ENCODE measurements at regions not wholly inside any gene's neighbourhood (a gene's known extent, or its start where the extent isn't known, plus 50 kb on each side); places are given as distances from the start of the nearest gene placed in this dataset.

DNA sequence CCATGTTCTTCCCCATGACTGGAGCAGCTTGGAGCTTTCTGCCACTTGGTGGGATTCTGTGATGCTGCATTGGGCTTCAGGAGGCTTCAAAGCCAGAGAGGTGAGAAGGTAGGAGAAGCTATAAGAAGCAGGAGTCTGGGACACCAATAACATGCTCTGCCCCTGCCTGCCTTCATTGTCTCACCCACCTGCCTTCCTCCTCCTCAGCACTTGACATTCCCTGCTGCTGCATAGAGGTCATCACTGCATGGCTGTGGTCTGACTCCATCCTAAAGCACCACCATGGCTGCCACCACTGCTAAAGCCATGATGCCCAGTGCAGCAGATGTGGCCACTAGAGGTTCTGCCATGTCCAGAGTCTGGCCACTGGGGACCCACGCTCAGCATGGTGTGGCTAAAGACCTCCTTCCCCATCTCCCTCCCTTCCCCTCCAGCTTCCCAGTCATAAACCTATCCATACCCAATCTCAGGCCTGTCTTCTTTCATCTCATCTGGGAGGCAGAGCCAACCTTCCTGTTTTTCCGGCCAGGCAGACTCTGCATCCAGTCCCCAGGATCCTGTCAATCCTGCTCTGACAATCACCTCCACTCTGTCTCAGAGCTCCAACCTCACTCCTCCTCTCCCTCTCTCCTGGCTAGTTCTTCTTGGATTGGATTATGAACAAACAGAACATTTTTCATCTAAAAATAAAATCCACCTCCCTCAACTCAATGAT lies 285.1 kb upstream of the POU3F1 start:
- H3K4me1 Mint-ChIP-seq: peaks cover 8% of the 10 kb centered on the region
- no peak for DNase-seq (ENCODE audit: low spot score)
- POLR2A ChIA-PET: no interaction called here
- H3K36me3 Mint-ChIP-seq: no peaks in the 10 kb centered on the region
- no peak overlapping the region for H3K4me3 Mint-ChIP-seq
- CTCF ChIA-PET: no interaction called here
- TF ChIP-seq JAZF1 (CRISPR knock-in tag; IDR thresholded peaks at IDR 0.05): no peak
- TF ChIP-seq MXD4 (CRISPR knock-in tag; IDR thresholded peaks at IDR 0.05; ENCODE audit: borderline replicate concordance): no peak
- no peak for TF ChIP-seq KAT7 (CRISPR knock-in tag; IDR thresholded peaks at IDR 0.05; ENCODE audit: borderline replicate concordance)
- TF ChIP-seq GTF2I (CRISPR knock-in tag; conservative IDR thresholded peaks at IDR 0.05): no peak
- TF ChIP-seq AR (CRISPR knock-in tag; IDR thresholded peaks at IDR 0.05): no peak
- no peak for TF ChIP-seq PRRX2 (CRISPR knock-in tag; IDR thresholded peaks at IDR 0.05)
- no peak for TF ChIP-seq FOXJ3 (CRISPR knock-in tag; IDR thresholded peaks at IDR 0.05; ENCODE audit: borderline replicate concordance)
- no peak for TF ChIP-seq ETV6 (CRISPR knock-in tag; IDR thresholded peaks at IDR 0.05)
- no peak for TF ChIP-seq ZNF671 (CRISPR knock-in tag; IDR thresholded peaks at IDR 0.05)
- TF ChIP-seq E2F5 (CRISPR knock-in tag; IDR thresholded peaks at IDR 0.05): no peak
- TF ChIP-seq, protein P1, sequence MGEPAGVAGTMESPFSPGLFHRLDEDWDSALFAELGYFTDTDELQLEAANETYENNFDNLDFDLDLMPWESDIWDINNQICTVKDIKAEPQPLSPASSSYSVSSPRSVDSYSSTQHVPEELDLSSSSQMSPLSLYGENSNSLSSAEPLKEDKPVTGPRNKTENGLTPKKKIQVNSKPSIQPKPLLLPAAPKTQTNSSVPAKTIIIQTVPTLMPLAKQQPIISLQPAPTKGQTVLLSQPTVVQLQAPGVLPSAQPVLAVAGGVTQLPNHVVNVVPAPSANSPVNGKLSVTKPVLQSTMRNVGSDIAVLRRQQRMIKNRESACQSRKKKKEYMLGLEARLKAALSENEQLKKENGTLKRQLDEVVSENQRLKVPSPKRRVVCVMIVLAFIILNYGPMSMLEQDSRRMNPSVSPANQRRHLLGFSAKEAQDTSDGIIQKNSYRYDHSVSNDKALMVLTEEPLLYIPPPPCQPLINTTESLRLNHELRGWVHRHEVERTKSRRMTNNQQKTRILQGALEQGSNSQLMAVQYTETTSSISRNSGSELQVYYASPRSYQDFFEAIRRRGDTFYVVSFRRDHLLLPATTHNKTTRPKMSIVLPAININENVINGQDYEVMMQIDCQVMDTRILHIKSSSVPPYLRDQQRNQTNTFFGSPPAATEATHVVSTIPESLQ (CRISPR knock-in tag; IDR thresholded peaks at IDR 0.05): no peak
- no peak for TF ChIP-seq NFE2L1 (CRISPR knock-in tag; IDR thresholded peaks at IDR 0.05)
- no peak for TF ChIP-seq IRF1 (CRISPR knock-in tag; IDR thresholded peaks at IDR 0.05)
- TF ChIP-seq, protein P2, sequence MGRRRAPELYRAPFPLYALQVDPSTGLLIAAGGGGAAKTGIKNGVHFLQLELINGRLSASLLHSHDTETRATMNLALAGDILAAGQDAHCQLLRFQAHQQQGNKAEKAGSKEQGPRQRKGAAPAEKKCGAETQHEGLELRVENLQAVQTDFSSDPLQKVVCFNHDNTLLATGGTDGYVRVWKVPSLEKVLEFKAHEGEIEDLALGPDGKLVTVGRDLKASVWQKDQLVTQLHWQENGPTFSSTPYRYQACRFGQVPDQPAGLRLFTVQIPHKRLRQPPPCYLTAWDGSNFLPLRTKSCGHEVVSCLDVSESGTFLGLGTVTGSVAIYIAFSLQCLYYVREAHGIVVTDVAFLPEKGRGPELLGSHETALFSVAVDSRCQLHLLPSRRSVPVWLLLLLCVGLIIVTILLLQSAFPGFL (CRISPR knock-in tag; IDR thresholded peaks at IDR 0.05; ENCODE audit: borderline replicate concordance): no peak
- no peak for TF ChIP-seq ATF2 (CRISPR knock-in tag; IDR thresholded peaks at IDR 0.05; ENCODE audit: borderline replicate concordance, low read depth)
- ATAC-seq: no peak
- H3K27me3 Mint-ChIP-seq (ENCODE audit: low read depth): no peaks in the 10 kb centered on the region; the same call in 1 of the 2 replicates
- H3K27ac Mint-ChIP-seq: no peak overlapping the region
- peaks cover 10% of the 10 kb centered on the region; the same call in 1 of the 2 replicates for H3K9me3 Mint-ChIP-seq

- ATAC-seq: no peak
- no peaks in the 10 kb centered on the region; the same call in 1 of the 2 replicates for H3K27me3 Mint-ChIP-seq (ENCODE audit: low read depth)
- DNase-seq (ENCODE audit: low spot score): no peak
- H3K4me3 Mint-ChIP-seq: no peak overlapping the region
- ChIA-PET CTCF (interaction anchor here (1.1 to 1.4 kb wide), 2 partner anchors 256 to 302 kb away, joined by 4 read pairs; no protein-coding TSS in a partner anchor), POLR2A (interaction anchor here (0.6 kb wide), 1 partner anchor 219 kb away, joined by 3 read pairs; no protein-coding TSS in a partner anchor)
- H3K27ac Mint-ChIP-seq: no peak overlapping the region
- H3K4me1 Mint-ChIP-seq: peaks cover 8% of the 10 kb centered on the region
- no peaks in the 10 kb centered on the region for H3K36me3 Mint-ChIP-seq
- H3K9me3 Mint-ChIP-seq: peaks cover 10% of the 10 kb centered on the region; the same call in 1 of the 2 replicates
- TF ChIP-seq, protein P3, sequence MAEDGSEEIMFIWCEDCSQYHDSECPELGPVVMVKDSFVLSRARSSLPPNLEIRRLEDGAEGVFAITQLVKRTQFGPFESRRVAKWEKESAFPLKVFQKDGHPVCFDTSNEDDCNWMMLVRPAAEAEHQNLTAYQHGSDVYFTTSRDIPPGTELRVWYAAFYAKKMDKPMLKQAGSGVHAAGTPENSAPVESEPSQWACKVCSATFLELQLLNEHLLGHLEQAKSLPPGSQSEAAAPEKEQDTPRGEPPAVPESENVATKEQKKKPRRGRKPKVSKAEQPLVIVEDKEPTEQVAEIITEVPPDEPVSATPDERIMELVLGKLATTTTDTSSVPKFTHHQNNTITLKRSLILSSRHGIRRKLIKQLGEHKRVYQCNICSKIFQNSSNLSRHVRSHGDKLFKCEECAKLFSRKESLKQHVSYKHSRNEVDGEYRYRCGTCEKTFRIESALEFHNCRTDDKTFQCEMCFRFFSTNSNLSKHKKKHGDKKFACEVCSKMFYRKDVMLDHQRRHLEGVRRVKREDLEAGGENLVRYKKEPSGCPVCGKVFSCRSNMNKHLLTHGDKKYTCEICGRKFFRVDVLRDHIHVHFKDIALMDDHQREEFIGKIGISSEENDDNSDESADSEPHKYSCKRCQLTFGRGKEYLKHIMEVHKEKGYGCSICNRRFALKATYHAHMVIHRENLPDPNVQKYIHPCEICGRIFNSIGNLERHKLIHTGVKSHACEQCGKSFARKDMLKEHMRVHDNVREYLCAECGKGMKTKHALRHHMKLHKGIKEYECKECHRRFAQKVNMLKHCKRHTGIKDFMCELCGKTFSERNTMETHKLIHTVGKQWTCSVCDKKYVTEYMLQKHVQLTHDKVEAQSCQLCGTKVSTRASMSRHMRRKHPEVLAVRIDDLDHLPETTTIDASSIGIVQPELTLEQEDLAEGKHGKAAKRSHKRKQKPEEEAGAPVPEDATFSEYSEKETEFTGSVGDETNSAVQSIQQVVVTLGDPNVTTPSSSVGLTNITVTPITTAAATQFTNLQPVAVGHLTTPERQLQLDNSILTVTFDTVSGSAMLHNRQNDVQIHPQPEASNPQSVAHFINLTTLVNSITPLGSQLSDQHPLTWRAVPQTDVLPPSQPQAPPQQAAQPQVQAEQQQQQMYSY (CRISPR knock-in tag; IDR thresholded peaks at IDR 0.05): no peak
- no peak for TF ChIP-seq ZNF532 (CRISPR knock-in tag; IDR thresholded peaks at IDR 0.05; ENCODE audit: borderline replicate concordance)
Observed at GRCh38 chr1:38330799-38331198, 284.2 kb upstream of the POU3F1 start.

All from WTC11 (cell line).